Adrenal gland (tissue), 5 donors: ENCODE measurements at regions not wholly inside any gene's neighbourhood (a gene's known extent, or its start where the extent isn't known, plus 50 kb on each side); places are given as distances from the start of the nearest gene placed in this dataset.

ENCODE experiments used
- POLR2A ChIP-seq, 2 donors: fragments of 450-650 bp; IDR thresholded peaks; one replicate each; pipeline ENCODE4 v1.6.1; 2017; ENCODE audit warnings: antibody characterized with exemption in 2 of 2, mild to moderate bottlenecking in 2 of 2, moderate library complexity in 1 of 2
- TF ChIP-seq, protein P1 (sequence below), 6 experiments: fragments of 450-650 bp in 4 of 6; fragments of 200-600 bp in 2 of 6; sonication (generic) in 1 of 6; IDR thresholded peaks; 1 replicate in 5 of 6; 2 replicates in 1 of 6; pipeline versions ENCODE4 v1.5.1 to v1.8.0; 2016 to 2021; ENCODE audit warnings: antibody characterized with exemption in 6 of 6, mild to moderate bottlenecking in 2 of 6, moderate library complexity in 1 of 6
- donor health status: DM: no; HTN: no; CAD: no.

DNA sequence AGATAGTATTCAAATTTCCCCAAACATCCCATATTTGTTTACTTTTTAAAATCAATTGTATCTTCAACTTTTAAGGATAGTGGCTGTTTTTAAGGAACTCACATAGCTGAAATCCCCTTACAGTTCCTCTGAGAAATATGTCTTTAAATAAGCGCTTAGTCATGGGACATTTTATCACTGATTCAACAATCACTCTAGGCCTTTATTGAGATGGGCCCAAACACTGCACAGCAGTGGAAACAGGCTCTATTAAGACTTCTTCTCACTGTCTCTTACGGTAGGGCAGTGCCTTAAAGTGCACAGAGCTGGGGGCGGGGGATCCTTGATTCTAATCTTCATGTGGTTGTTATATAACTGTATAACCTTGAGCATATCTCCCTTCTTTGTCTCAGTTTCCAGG is 59.8 kb upstream of the RREB1 start:
- TF ChIP-seq, protein P1, sequence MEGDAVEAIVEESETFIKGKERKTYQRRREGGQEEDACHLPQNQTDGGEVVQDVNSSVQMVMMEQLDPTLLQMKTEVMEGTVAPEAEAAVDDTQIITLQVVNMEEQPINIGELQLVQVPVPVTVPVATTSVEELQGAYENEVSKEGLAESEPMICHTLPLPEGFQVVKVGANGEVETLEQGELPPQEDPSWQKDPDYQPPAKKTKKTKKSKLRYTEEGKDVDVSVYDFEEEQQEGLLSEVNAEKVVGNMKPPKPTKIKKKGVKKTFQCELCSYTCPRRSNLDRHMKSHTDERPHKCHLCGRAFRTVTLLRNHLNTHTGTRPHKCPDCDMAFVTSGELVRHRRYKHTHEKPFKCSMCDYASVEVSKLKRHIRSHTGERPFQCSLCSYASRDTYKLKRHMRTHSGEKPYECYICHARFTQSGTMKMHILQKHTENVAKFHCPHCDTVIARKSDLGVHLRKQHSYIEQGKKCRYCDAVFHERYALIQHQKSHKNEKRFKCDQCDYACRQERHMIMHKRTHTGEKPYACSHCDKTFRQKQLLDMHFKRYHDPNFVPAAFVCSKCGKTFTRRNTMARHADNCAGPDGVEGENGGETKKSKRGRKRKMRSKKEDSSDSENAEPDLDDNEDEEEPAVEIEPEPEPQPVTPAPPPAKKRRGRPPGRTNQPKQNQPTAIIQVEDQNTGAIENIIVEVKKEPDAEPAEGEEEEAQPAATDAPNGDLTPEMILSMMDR (IDR thresholded peaks at IDR 0.05) = no peak
- no peak for TF ChIP-seq POLR2A (IDR thresholded peaks at IDR 0.05)
